ENCODE measurements at regions not wholly inside any gene's neighbourhood (a gene's known extent, or its start where the extent isn't known, plus 50 kb on each side); places are given as distances from the start of the nearest gene placed in this dataset.

- no peak overlapping the region for H2AK9ac ChIP-seq (replicated peaks; ENCODE audit: low read depth, low read length, poor library complexity)
- H2BK5ac ChIP-seq (ENCODE audit: low read depth, low read length, poor library complexity, severe bottlenecking): no peak overlapping the region
- H2BK20ac ChIP-seq (ENCODE audit: low read depth, low read length): no peak overlapping the region
- no peak overlapping the region for H3K14ac ChIP-seq (replicated peaks; ENCODE audit: low read depth, low read length)
- no peak overlapping the region for H3K4ac ChIP-seq (ENCODE audit: low read depth, low read length)
- no TSS peak for BruUV-seq (replicated peaks)
- intact Hi-C loops (cut with micrococcal nuclease): no loop called here
- H4K20me1 ChIP-seq (ENCODE audit: insufficient read depth, low read length): no peaks in the 10 kb centered on the region
- H3K56ac ChIP-seq (ENCODE audit: extremely low read depth, insufficient read depth, low read length): no peak overlapping the region
- POLR2A ChIA-PET (ENCODE audit: unreplicated experiment): no interaction called here
- H3K79me1 ChIP-seq (ENCODE audit: low read depth in 1 of 2, low read length in 2 of 2): no peaks in the 10 kb centered on the region
- no peak overlapping the region for H3K4me2 ChIP-seq (ENCODE audit: low read depth, low read length)
- no peak overlapping the region for H3K9ac ChIP-seq (ENCODE audit: low read depth, low read length)
- no peak overlapping the region for H2BK15ac ChIP-seq (ENCODE audit: low read depth, low read length)
- DNase-seq (no peak), ATAC-seq (ENCODE audit: low read depth) (no peak)
- no peak overlapping the region for H2AK5ac ChIP-seq (ENCODE audit: low read depth, low read length)
- no peaks in the 10 kb centered on the region for H3K9me1 ChIP-seq (ENCODE audit: insufficient read depth, low read length)
- H4K8ac ChIP-seq (ENCODE audit: low read depth in 2 of 2, low read length in 2 of 2): no peak overlapping the region
- in situ Hi-C loops (cut with MboI; ENCODE audit: low sequenced_read_pairs): no loop called here
- H3K18ac ChIP-seq (ENCODE audit: low read depth, low read length): no peak overlapping the region
- no peak overlapping the region for H3K4me3 ChIP-seq (ENCODE audit: insufficient read depth, low read depth, low read length)
- H3K27ac ChIP-seq (ENCODE audit: insufficient read depth, low read length): no peak overlapping the region
- dilution Hi-C loops (cut with HindIII; ENCODE audit: low sequenced_read_pairs, unreplicated experiment): no loop called here
- 20% methylated on average over 1 of the region's 5 CpGs; no CpG with 5 or more reads in 1 of the 2 experiments for WGBS, 2 experiments (ENCODE audit: extremely low coverage in 2 of 2, insufficient read length in 1 of 2)
- no peaks in the 10 kb centered on the region for H3K27me3 ChIP-seq (ENCODE audit: control insufficient read depth, insufficient read depth, low read length)
- no peaks in the 10 kb centered on the region for H3K36me3 ChIP-seq (ENCODE audit: control insufficient read depth, insufficient read depth, low read length)
- no peaks in the 10 kb centered on the region for H3K4me1 ChIP-seq (ENCODE audit: control insufficient read depth, insufficient read depth, low read length)
- no peak overlapping the region for H3K23ac ChIP-seq (ENCODE audit: low read depth, low read length)
- H2AFZ ChIP-seq (replicated peaks; ENCODE audit: low read length, poor library complexity): no peak overlapping the region
- H2BK120ac ChIP-seq (ENCODE audit: low read depth, low read length): no peak overlapping the region
- no peak for TF ChIP-seq RCOR1 (IDR thresholded peaks at IDR 0.05; ENCODE audit: insufficient replicate concordance, low read length)
- no peak for TF ChIP-seq ELK1 (IDR thresholded peaks at IDR 0.05; ENCODE audit: borderline replicate concordance, low read depth, low read length)
- no peak for TF ChIP-seq POLR2A (IDR thresholded peaks at IDR 0.05; ENCODE audit: low read depth, low read length)
- TF ChIP-seq NFE2L2 (IDR thresholded peaks at IDR 0.05; ENCODE audit: low read depth, low read length): no peak
- TF ChIP-seq FOS (IDR thresholded peaks at IDR 0.05; ENCODE audit: low read depth, low read length): no peak
- peaks cover 26% of the 10 kb centered on the region for H3K9me3 ChIP-seq (ENCODE audit: control insufficient read depth, insufficient read depth, low read length)
- no peak overlapping the region for H4K5ac ChIP-seq (ENCODE audit: low read depth, low read length)
- H4K91ac ChIP-seq (ENCODE audit: insufficient read depth, low read depth, low read length): no peak overlapping the region
- CTCF ChIA-PET: no interaction called here
Measured at GRCh38 chr20:60664106-60664505, 588.0 kb upstream of the CDH4 start.
